ENCODE measurements at regions not wholly inside any gene's neighbourhood (a gene's known extent, or its start where the extent isn't known, plus 50 kb on each side); places are given as distances from the start of the nearest gene placed in this dataset.

DNA sequence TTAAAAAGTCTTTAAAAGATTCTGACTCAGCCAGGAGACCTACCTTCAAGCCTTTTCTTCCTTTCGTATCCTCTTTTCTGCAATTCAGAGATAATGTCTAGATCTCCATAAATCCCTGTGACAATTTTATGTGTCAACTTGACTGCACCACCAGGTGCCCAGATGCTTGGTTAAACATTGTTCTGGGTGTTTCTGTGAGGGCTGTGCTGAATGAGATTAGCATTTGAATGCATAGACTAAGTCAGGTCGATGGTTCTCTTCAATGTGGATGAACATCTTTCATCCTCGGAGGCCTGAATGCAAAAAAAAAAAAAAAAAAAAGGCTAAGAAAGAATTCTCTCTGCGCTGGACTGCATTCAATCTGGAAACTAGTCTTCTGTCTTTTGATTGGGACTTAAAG is 1082.7 kb downstream of the NLGN4X start:
- no peak overlapping the region for H3K4me2 ChIP-seq
- H2AFZ ChIP-seq (ENCODE audit: low read depth) = no peak overlapping the region
- TF ChIP-seq, protein P1, sequence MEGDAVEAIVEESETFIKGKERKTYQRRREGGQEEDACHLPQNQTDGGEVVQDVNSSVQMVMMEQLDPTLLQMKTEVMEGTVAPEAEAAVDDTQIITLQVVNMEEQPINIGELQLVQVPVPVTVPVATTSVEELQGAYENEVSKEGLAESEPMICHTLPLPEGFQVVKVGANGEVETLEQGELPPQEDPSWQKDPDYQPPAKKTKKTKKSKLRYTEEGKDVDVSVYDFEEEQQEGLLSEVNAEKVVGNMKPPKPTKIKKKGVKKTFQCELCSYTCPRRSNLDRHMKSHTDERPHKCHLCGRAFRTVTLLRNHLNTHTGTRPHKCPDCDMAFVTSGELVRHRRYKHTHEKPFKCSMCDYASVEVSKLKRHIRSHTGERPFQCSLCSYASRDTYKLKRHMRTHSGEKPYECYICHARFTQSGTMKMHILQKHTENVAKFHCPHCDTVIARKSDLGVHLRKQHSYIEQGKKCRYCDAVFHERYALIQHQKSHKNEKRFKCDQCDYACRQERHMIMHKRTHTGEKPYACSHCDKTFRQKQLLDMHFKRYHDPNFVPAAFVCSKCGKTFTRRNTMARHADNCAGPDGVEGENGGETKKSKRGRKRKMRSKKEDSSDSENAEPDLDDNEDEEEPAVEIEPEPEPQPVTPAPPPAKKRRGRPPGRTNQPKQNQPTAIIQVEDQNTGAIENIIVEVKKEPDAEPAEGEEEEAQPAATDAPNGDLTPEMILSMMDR (conservative IDR thresholded peaks at IDR 0.05; ENCODE audit: low read depth, low read length) = no peak
- no peaks in the 10 kb centered on the region for H3K4me1 ChIP-seq (ENCODE audit: low read depth, poor library complexity, severe bottlenecking)
- no peaks in the 10 kb centered on the region for H3K36me3 ChIP-seq (ENCODE audit: insufficient read depth)
- no peaks in the 10 kb centered on the region for H3K27me3 ChIP-seq (ENCODE audit: insufficient read depth, low read depth)
- H4K20me1 ChIP-seq (ENCODE audit: insufficient read depth) = no peaks in the 10 kb centered on the region
- no peak overlapping the region for H3K4me3 ChIP-seq (IDR thresholded peaks at IDR 0.05; ENCODE audit: insufficient read depth, low read depth, low read length)
- H3K79me2 ChIP-seq (ENCODE audit: insufficient read depth, low read depth) = no peaks in the 10 kb centered on the region
- H3K27ac ChIP-seq = no peak overlapping the region
- H3K9ac ChIP-seq = no peak overlapping the region

DNA sequence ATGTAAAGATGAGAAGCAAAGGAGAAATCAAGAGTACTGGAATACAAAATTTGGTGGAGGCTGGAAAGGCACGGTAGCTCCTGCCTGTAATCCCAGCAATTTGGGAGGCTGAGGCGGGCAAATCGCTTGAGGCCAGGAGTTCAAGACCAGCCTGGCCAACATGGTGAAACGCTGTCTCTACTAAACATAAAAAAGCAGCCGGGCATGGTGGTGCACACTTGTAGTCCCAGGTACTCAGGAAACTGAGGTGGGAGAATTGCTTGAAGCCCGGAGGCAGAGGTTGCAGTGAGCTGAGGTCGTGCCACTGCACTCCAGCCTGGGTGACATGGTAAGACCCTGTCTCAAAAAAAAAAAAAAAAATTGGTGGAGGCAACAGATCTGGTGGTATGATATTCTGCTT is 1086.0 kb downstream of the NLGN4X start:
- H2AFZ ChIP-seq (ENCODE audit: low read depth) = no peak overlapping the region
- no peak overlapping the region for H3K27ac ChIP-seq
- no peaks in the 10 kb centered on the region for H4K20me1 ChIP-seq (ENCODE audit: insufficient read depth)
- no peaks in the 10 kb centered on the region for H3K36me3 ChIP-seq (ENCODE audit: insufficient read depth)
- TF ChIP-seq, protein P1 (conservative IDR thresholded peaks at IDR 0.05; ENCODE audit: low read depth, low read length) = no peak
- no peaks in the 10 kb centered on the region for H3K27me3 ChIP-seq (ENCODE audit: insufficient read depth, low read depth)
- no peaks in the 10 kb centered on the region for H3K79me2 ChIP-seq (ENCODE audit: insufficient read depth, low read depth)
- H3K4me1 ChIP-seq (ENCODE audit: low read depth, poor library complexity, severe bottlenecking) = no peaks in the 10 kb centered on the region
- no peak overlapping the region for H3K4me2 ChIP-seq
- no peak overlapping the region for H3K4me3 ChIP-seq (IDR thresholded peaks at IDR 0.05; ENCODE audit: insufficient read depth, low read depth, low read length)
- no peak overlapping the region for H3K9ac ChIP-seq

DNA sequence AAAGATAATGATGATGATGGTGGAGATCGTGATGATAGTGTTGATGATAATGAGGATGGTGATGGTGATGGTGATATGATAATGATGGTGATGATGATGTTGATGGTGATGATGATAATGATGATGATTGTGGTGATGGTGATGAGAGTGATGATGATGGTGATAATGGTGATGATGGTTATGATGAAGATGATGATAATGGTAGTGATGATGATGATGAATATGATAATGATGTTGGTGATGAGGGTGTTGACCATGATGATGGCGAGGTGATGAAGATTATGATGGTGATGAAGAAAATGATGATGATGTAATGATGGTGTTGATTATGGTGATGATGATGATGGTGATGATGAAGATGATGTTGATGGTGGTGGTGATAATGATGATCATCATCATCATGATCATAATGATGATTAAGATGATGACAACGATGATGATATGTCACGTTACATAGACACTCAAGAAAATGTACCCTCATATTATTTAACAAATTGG is 1106.4 kb downstream of the NLGN4X start:
- TF ChIP-seq, protein P1 (conservative IDR thresholded peaks at IDR 0.05; ENCODE audit: low read depth, low read length) = no peak
- Histone ChIP-seq H3K27me3 (ENCODE audit: insufficient read depth, low read depth) (no peaks in the 10 kb centered on the region), H3K9ac (no peak overlapping the region), H3K27ac (no peak overlapping the region), H3K4me2 (no peak overlapping the region), H3K36me3 (ENCODE audit: insufficient read depth) (no peaks in the 10 kb centered on the region), H2AFZ (ENCODE audit: low read depth) (no peak overlapping the region), H3K4me1 (ENCODE audit: low read depth, poor library complexity, severe bottlenecking) (no peaks in the 10 kb centered on the region), H4K20me1 (ENCODE audit: insufficient read depth) (no peaks in the 10 kb centered on the region), H3K4me3 (IDR thresholded peaks at IDR 0.05; ENCODE audit: insufficient read depth, low read depth, low read length) (no peak overlapping the region), H3K79me2 (ENCODE audit: insufficient read depth, low read depth) (no peaks in the 10 kb centered on the region)

DNA sequence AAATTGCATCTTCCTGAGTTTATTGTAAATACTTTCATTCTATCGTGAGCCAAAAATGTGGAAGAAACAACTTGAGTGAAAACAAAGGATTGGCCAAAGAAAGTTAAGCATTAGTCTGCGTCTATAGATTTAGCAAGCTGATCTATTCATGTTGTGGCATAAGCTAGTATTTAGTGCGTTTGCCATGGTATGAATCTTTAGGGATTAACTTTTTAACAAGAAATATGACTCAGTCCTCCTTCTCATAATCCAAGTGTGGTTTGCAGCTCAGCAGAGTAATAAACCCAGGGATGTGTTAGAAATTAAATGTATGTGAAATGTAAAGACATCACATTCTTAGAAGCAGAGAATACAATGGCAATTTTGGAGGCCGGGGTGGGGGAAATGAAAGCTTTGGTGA is 1110.9 kb downstream of the NLGN4X start:
- Histone ChIP-seq H3K9ac (no peak overlapping the region), H3K4me1 (ENCODE audit: low read depth, poor library complexity, severe bottlenecking) (no peaks in the 10 kb centered on the region), H3K27me3 (ENCODE audit: insufficient read depth, low read depth) (no peaks in the 10 kb centered on the region), H3K4me3 (IDR thresholded peaks at IDR 0.05; ENCODE audit: insufficient read depth, low read depth, low read length) (no peak overlapping the region), H4K20me1 (ENCODE audit: insufficient read depth) (no peaks in the 10 kb centered on the region), H3K4me2 (no peak overlapping the region), H3K36me3 (ENCODE audit: insufficient read depth) (no peaks in the 10 kb centered on the region), H2AFZ (ENCODE audit: low read depth) (no peak overlapping the region), H3K27ac (no peak overlapping the region), H3K79me2 (ENCODE audit: insufficient read depth, low read depth) (no peaks in the 10 kb centered on the region)
- TF ChIP-seq, protein P1 (conservative IDR thresholded peaks at IDR 0.05; ENCODE audit: low read depth, low read length) = no peak
